Thoracic aorta (tissue), 2 donors: ENCODE measurements at regions not wholly inside any gene's neighbourhood (a gene's known extent, or its start where the extent isn't known, plus 50 kb on each side); places are given as distances from the start of the nearest gene placed in this dataset.

Experiments used
- ATAC-seq: fragments of 150-250 bp; one replicate; pipeline ENCODE4 v1.8.0; 2017; ENCODE audit warnings: low read depth; ENCODE audit not compliant: insufficient number of reproducible peaks, low FRiP score
- DNase-seq: peaks from one replicate; pipeline ENCODE4 v3.0.0-alpha.2; 2020; ENCODE audit warnings: low spot score
- H3K27ac ChIP-seq, 2 donors: fragments of 200-600 bp; sonication (generic); 1 replicate in 1 of 2; 2 replicates in 1 of 2; pipeline ENCODE4 v1.5.1; 2016; ENCODE audit warnings: mild to moderate bottlenecking in 2 of 2, moderate library complexity in 2 of 2
- H3K27me3 ChIP-seq: fragments of 200-600 bp; sonication (generic); replicated peaks from 2 replicates; pipeline ENCODE4 v1.6.0; 2016; ENCODE audit warnings: mild to moderate bottlenecking; ENCODE audit not compliant: insufficient read depth
- H3K36me3 ChIP-seq: fragments of 200-600 bp; sonication (generic); one replicate; pipeline ENCODE4 v1.5.1; 2016
- H3K4me1 ChIP-seq, 2 donors: fragments of 200-600 bp; sonication (generic); 1 replicate in 1 of 2; 2 replicates in 1 of 2; pipeline versions ENCODE4 v1.5.1 to v1.6.0; 2016; ENCODE audit warnings: low read depth in 2 of 2, mild to moderate bottlenecking in 1 of 2; ENCODE audit not compliant: control insufficient read depth in 1 of 2
- H3K4me3 ChIP-seq: fragments of 200-600 bp; sonication (generic); 2 replicates; pipeline ENCODE4 v1.5.1; 2016; ENCODE audit warnings: mild to moderate bottlenecking
- H3K9me3 ChIP-seq: fragments of 200-600 bp; sonication (generic); 2 replicates; pipeline ENCODE4 v1.5.1; 2016
- TF ChIP-seq, protein P1 (sequence below): fragments of 200-600 bp; sonication (generic); IDR thresholded peaks from one replicate; pipeline ENCODE4 v1.5.1; 2019; ENCODE audit warnings: antibody characterized with exemption

DNA sequence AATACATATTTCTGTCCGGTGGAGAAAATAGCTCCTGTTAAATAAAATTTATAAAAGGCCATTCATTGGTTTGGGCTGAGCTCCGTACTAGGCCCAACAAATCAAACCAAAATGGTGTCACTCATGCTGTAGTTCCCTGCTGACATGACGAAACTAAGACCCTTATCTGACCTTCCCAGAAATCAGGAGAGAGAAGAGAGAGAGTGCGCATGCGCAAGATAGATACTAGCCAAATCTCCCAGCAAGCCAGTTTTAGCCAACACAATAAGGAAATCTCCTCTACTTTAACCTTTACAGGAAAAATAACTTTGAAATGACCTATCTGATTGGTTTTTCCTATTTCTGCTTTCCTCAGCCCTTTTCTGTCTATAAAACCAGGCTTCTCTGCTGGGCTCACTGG, 152.7 kb upstream of the RMST start:
- no peaks in the 10 kb centered on the region for H3K4me1 ChIP-seq
- no peak for DNase-seq

GRCh38 chr12:97312570-97313135, 150.0 kb upstream of the RMST start:
- no peaks in the 10 kb centered on the region for H3K4me1 ChIP-seq
- H3K4me3 ChIP-seq: no peak overlapping the region
- no peak for ATAC-seq
- DNase-seq: no peak
- TF ChIP-seq, protein P1, sequence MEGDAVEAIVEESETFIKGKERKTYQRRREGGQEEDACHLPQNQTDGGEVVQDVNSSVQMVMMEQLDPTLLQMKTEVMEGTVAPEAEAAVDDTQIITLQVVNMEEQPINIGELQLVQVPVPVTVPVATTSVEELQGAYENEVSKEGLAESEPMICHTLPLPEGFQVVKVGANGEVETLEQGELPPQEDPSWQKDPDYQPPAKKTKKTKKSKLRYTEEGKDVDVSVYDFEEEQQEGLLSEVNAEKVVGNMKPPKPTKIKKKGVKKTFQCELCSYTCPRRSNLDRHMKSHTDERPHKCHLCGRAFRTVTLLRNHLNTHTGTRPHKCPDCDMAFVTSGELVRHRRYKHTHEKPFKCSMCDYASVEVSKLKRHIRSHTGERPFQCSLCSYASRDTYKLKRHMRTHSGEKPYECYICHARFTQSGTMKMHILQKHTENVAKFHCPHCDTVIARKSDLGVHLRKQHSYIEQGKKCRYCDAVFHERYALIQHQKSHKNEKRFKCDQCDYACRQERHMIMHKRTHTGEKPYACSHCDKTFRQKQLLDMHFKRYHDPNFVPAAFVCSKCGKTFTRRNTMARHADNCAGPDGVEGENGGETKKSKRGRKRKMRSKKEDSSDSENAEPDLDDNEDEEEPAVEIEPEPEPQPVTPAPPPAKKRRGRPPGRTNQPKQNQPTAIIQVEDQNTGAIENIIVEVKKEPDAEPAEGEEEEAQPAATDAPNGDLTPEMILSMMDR: no peak
- no peaks in the 10 kb centered on the region for H3K36me3 ChIP-seq
- H3K9me3 ChIP-seq: no peaks in the 10 kb centered on the region
- H3K27me3 ChIP-seq: no peaks in the 10 kb centered on the region
- H3K27ac ChIP-seq: no peak overlapping the region

More for the DNA sequence above, 152.7 kb upstream of the RMST start:
- TF ChIP-seq, protein P1: no peak
- Histone ChIP-seq H3K36me3 (no peaks in the 10 kb centered on the region), H3K9me3 (no peaks in the 10 kb centered on the region), H3K4me3 (no peak overlapping the region), H3K27me3 (no peaks in the 10 kb centered on the region), H3K27ac (no peak overlapping the region)
- no peak for ATAC-seq

- Histone ChIP-seq H3K27me3 (no peaks in the 10 kb centered on the region), H3K27ac (no peak overlapping the region), H3K4me1 (no peaks in the 10 kb centered on the region), H3K36me3 (no peaks in the 10 kb centered on the region), H3K4me3 (no peak overlapping the region), H3K9me3 (no peaks in the 10 kb centered on the region)
- no peak for ATAC-seq
- no peak for DNase-seq
- TF ChIP-seq, protein P1: no peak
Measured at GRCh38 chr12:97313471-97314190, 149.0 kb upstream of the RMST start.

DNA sequence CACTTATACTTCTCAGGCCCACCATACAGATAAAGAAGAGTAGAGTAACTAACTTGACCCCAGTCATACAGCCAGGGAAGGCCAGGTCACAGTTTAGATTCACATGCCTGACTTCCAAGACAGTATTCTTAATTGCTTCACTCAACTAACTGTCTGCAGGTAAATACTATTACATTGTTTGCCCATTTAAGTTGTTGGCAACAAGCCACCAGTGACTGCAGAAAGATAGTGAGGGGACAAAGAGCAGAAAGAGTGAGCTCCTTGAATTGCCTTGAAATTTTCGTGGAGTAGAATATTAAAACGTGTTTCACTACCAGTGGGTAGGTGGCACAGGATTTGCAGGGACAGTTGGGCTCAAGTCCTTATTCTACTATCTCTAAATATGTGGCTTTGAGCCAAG, 146.3 kb upstream of the RMST start:
- no peak overlapping the region for H3K4me3 ChIP-seq
- H3K9me3 ChIP-seq: no peaks in the 10 kb centered on the region
- no peak for ATAC-seq

GRCh38 chr12:97321621-97322020, 141.0 kb upstream of the RMST start:
- no peaks in the 10 kb centered on the region for H3K4me1 ChIP-seq
- TF ChIP-seq, protein P1: no peak
- H3K4me3 ChIP-seq: no peak overlapping the region
- H3K9me3 ChIP-seq: no peaks in the 10 kb centered on the region
- no peak overlapping the region for H3K27ac ChIP-seq
- DNase-seq: no peak
- no peak for ATAC-seq
- no peaks in the 10 kb centered on the region for H3K27me3 ChIP-seq
- H3K36me3 ChIP-seq: no peaks in the 10 kb centered on the region

More for the DNA sequence above, 146.3 kb upstream of the RMST start:
- Histone ChIP-seq H3K27me3 (no peaks in the 10 kb centered on the region), H3K4me1 (no peaks in the 10 kb centered on the region), H3K36me3 (no peaks in the 10 kb centered on the region), H3K27ac (no peak overlapping the region)
- no peak for DNase-seq
- TF ChIP-seq, protein P1: no peak
